HG03108 (cell line): ENCODE measurements at regions not wholly inside any gene's neighbourhood (a gene's known extent, or its start where the extent isn't known, plus 50 kb on each side); places are given as distances from the start of the nearest gene placed in this dataset.

Experiments
- ATAC-seq: cut with Tn5 transposase; IDR thresholded peaks from one replicate; pipeline ENCODE4 v1.9.1; 2021; ENCODE audit warnings: moderate library complexity; ENCODE audit not compliant: unreplicated experiment

DNA sequence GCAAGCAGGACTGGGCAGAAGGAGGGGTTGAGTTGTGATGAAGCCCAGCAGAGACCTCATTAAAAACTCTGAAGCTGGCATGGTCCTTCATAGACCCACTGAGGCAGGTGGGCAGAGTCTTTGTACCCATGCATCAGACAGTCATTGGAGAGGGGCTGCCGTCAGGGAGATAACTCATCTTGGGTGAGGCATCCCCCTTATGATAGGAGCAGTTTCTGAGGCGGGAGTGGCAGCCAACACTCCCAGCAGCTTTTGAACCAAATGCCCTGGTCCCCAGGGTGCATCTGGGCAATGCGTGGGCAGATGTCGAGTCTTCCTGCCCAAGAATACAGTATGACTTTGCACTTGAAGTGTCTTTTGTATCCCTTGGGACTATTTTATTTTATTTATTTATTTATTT is 68.1 kb downstream of the HTR5A start:
- no peak for ATAC-seq

DNA sequence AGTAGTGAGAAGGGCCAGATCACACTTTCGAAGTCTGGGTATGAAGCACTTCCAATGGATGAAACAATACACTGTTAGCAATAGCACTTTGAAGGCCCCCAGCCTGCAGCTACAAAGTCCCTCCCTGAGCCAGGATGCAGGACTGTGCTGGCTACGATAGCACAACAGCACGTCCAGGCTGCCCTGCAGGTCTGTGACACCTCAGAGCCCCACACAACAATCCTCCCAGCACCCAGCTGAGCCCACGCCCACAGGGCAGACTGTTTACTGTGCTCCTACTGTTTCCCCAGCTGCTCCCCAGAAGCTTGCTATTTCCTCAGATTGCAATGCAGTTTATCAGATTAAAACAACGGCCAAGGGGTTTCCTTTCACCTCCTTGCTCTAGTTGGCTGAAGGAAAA is 71.4 kb downstream of the HTR5A start:
- ATAC-seq, result no peak

GRCh38 chr7:155143381-155143780 is 73.3 kb downstream of the HTR5A start:
- ATAC-seq, result no peak

- no peak for ATAC-seq
Measured at GRCh38 chr7:155144371-155144770, 74.2 kb downstream of the HTR5A start.

GRCh38 chr7:155145477-155146255 is 75.5 kb downstream of the HTR5A start:
- ATAC-seq, result no peak

DNA sequence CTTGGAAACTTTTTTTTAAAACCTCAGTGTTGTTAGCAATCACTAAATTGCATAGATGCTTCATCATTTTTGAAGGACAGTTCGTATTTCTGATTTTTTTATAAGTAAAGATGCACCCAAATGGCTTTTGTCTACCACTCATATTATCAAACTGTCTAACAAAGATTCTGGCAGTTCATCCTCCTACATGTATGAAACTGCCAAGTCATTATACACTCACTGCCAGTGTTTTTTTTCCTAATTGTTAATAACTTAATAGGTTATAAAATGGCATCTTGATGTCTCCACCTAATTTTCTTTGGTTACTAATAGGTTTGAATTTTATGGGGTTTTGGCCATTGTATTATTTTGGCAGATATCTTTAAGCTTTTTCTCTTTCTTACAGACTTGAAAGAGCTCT is 77.0 kb downstream of the HTR5A start:
- ATAC-seq, result no peak

DNA sequence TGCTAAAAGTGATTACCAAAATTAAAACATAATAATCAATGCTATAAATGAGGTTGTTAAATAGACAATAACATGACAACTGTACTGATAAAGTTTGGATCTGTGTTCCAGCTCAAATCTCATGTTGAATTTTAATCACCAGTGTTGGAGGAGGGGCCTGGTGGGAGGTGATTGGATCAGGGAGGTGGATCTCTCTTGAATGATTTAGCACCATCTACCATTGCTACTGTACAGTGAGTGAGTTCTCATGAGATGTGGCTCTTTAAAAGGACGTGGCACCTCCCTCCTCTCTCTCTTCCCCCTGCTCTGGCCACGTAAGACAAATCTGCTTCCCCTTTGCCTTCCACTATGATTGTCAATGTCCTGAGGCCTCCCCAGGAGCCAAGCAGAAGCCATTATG is 77.5 kb downstream of the HTR5A start:
- no peak for ATAC-seq

DNA sequence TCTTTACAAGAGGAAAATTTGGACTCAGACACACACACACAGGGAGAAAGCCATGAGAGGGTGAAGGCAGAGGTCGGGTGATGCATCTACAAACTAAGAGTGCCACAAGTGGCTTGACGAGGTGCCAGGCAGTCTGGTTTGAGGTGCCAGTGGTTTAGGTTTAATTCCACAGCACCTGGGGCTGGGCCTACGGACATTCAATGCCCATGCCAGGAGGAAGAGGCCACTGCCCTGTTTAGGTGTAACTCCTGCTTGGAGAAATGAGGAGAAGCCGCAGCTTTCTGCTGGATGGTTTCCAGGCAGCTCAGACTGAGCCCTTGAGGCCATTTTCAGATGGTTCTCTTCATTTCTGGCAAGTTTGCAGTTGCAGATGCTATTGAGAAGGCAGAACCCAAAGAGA is 83.6 kb downstream of the HTR5A start:
- no peak for ATAC-seq

- ATAC-seq, result no peak
Measured at GRCh38 chr7:155154586-155154985, 84.5 kb downstream of the HTR5A start.

- no peak for ATAC-seq
Measured at GRCh38 chr7:155161690-155162089, 91.6 kb downstream of the HTR5A start.

GRCh38 chr7:155162422-155162821 is 92.3 kb downstream of the HTR5A start:
- ATAC-seq, result no peak

DNA sequence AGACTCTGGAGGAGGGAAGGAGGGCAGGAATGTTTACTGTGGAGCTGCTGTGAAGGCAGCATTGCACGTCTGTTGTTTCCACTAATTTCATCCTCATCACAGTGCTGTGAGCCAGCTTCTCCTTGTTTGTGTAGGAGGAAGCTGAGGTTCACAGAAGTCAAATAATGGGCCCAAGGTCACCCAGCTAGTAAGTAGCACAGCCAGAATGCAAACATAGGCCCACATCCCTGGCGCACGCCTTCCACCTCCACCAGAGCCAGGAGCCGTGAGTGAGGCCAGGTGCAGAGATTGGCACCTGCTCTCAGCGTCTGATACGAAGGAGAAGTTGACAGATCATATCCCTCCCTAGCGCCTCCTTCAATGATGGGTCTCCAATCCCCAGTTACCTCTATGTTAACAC is 93.6 kb downstream of the HTR5A start:
- ATAC-seq, result no peak

- ATAC-seq, result no peak
Measured at GRCh38 chr7:155164316-155164715, 94.2 kb downstream of the HTR5A start.

- no peak for ATAC-seq
Measured at GRCh38 chr7:155166108-155166507, 96.0 kb downstream of the HTR5A start.

DNA sequence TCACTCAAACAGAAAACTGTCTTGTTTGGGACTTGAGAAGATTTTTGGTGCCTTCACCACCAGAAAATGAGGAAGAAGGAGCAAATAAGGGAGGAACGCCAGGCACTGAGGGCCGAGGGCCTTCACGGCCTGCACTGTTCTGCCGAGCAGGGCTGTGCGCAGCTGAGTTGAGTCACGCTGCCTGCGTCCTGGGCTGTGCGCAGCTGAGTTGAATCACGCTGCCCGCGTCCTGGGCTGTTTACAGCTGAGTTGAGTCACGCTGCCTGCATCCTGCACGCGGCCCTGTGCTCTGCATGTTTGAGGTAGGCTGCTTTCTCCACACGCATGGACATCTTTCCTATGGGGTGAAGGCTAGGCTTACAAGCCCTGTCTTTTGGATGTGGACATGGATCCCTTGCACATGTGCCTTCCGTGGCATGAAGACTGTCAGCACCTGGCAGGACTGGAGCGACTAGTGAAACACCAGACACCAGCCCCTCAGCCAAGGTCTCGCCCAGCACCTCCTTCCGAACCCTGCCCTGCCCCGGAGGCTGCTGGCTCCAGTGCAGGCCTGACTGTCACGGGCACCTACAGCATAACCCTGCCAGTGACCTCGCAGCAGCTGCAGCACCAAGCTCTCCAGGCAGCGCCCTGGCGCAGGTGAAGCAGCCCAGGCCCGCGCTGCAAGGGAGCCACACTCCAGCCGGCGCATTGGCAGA is 96.7 kb downstream of the HTR5A start:
- no peak for ATAC-seq

- ATAC-seq, result no peak
Measured at GRCh38 chr7:155167706-155168365, 97.7 kb downstream of the HTR5A start.

DNA sequence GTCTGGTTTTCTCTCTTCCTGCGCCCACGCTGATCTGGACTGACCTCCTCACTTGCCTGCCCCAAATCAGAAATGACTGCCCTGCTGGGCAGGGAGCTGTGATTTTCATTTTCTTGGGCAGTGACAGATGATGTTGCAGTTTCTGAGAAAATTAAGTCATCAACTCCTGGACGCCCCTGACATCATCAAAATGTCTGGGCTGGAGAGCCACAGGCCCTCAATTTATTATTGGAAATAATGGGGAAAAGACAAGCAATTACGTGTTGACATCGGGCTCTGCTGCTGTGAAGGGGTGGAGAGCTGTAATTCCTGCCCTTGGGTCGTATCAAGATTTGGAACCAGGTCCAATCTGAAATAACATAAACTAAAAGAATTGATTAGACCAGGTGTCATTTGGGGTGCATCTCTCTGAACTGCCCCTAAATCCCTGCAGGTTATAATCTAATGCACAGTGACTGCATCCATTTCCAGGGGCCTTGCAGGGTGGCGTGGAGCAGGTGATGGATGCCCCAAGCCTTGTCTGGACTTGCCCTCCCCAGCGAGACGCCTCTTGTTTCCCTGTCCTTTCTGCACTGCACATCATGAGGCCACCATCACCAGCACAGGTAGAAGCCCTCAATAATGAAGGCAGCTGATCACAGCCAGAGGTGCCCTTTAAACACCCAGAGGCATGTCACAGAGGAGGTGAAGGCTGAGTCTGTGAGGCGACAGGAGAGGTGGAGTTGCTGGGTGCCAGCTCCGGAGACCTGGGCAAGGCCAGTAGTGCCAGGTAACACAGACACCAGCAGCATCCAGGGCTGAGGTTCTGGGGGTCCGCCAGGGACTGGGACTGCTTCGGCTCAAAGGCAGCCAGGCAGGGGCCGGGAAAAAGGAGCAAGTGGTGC is 98.7 kb downstream of the HTR5A start:
- ATAC-seq, result no peak

DNA sequence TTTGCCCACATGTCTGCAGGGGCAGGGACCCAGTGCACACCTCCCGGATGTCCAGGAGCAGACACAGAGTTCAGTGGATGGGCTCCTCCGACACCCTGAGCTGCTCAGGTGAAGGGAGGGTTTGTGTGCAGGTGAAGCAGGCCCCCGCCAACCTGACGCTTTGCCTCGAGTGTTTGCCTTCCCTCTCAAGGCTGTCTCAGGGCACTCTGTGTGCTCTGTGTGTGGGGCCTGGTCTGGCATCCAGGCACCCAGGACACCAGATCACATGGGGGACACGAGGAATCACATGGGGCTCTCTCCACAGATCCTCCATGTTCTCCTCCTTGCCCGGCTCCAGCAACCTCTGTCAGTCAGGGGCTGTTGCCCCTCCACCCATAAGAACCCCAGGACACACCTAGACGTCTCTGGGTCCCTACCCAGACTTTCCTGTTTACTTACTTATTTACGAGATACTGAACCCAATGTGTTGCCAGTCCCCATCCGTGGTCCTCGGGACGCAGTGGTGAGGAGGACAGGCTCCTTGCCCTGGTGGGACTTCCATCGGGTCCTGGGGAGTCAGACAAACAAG is 99.5 kb downstream of the HTR5A start:
- no peak for ATAC-seq

DNA sequence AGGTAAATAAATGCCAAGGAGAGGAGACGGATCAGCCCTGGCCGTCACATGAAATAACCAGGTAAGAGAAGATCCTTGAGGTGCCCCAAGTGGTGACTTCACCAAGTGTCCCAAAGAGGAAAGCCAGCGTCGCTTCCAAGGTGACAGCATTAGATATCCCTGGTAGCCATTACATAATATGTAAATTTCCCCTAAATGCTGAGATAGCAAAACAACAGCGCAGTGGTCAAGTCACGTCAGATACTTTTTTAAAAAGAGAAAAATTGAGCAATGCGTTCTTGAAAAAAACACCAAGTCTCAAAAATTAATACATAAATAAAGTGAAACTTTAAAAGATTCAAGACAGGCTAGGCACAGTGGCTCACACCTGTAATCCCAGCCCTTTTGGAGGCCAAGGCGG is 100.2 kb downstream of the HTR5A start:
- no peak for ATAC-seq

- no peak for ATAC-seq
Measured at GRCh38 chr7:155172141-155172540, 102.0 kb downstream of the HTR5A start.

- no peak for ATAC-seq
Measured at GRCh38 chr7:155173905-155174304, 103.8 kb downstream of the HTR5A start.
